Vagina (tissue), 2 donors: ENCODE measurements at regions not wholly inside any gene's neighbourhood (a gene's known extent, or its start where the extent isn't known, plus 50 kb on each side); places are given as distances from the start of the nearest gene placed in this dataset.

Source experiments
- DNase-seq, 2 donors: peaks; one replicate each; pipeline ENCODE4 v3.0.0-alpha.2; 2017; ENCODE audit errors: extremely low spot score in 2 of 2
- H3K27ac ChIP-seq: fragments of 200-600 bp; sonication (generic); one replicate; pipeline ENCODE4 v1.5.1; 2019
- H3K27me3 ChIP-seq: fragments of 200-600 bp; sonication (generic); one replicate; pipeline ENCODE4 v1.5.1; 2019
- H3K36me3 ChIP-seq, 2 donors: fragments of 200-600 bp; sonication (generic); one replicate each; pipeline ENCODE4 v1.5.1; 2017 to 2019
- H3K4me1 ChIP-seq: fragments of 200-600 bp; sonication (generic); one replicate; pipeline ENCODE4 v1.5.1; 2019
- H3K4me3 ChIP-seq, 2 donors: fragments of 200-600 bp; sonication (generic); 1 replicate in 1 of 2; 2 replicates in 1 of 2; pipeline ENCODE4 v1.5.1; 2016 to 2019
- H3K9me3 ChIP-seq: fragments of 200-600 bp; sonication (generic); one replicate; pipeline ENCODE4 v1.5.1; 2019
- POLR2A ChIP-seq, 2 donors: fragments of 450-650 bp; IDR thresholded peaks; one replicate each; pipeline ENCODE4 v1.6.1; 2017; ENCODE audit warnings: antibody characterized with exemption in 2 of 2, mild to moderate bottlenecking in 2 of 2, moderate library complexity in 2 of 2
- POLR2AphosphoS5 ChIP-seq, 2 donors: sonication (generic); formaldehyde crosslinking; IDR thresholded peaks; one replicate each; pipeline ENCODE4 v1.9.0; 2017; ENCODE audit warnings: antibody characterized with exemption in 2 of 2, mild to moderate bottlenecking in 2 of 2, low read depth in 1 of 2; ENCODE audit not compliant: insufficient read depth in 1 of 2
- intact Hi-C: fragments of 100-400 bp; cut with DNase I; formaldehyde crosslinking; loops from one replicate; pipeline ENCODE4 v1.15.1; 2023
- TF ChIP-seq, protein P1 (sequence below), 3 experiments: fragments of 450-650 bp in 2 of 3; fragments of 200-600 bp in 1 of 3; sonication (generic) in 1 of 3; IDR thresholded peaks; one replicate each; pipeline ENCODE4 v1.5.1; 2017 to 2019; ENCODE audit warnings: antibody characterized with exemption in 3 of 3, mild to moderate bottlenecking in 2 of 3, moderate library complexity in 2 of 3

DNA sequence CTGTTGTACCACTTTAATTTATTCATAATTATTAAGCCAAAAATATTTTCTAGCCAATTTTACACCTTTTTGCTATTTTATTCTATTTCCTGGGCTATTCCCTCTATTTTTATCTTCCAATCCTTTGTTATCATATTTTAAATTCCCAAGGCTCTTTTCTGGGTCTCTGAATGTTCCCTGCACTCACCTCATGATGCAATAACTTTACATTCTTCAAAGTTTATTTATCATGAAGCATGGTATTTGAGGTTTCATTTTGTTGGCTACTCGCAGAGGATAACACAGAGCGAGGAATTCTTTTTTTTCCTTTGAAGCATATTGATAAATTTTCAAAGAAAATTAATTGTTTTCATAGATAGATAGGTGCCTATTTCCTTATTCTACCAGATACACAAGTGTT is 489.8 kb upstream of the TMPRSS15 start:
- intact Hi-C loops, result no loop called here
- TF ChIP-seq POLR2A (IDR thresholded peaks at IDR 0.05) (no peak), POLR2AphosphoS5 (IDR thresholded peaks at IDR 0.05; ENCODE audit: insufficient read depth in 1 of 2, low read depth in 1 of 2) (no peak)
- TF ChIP-seq, protein P1, sequence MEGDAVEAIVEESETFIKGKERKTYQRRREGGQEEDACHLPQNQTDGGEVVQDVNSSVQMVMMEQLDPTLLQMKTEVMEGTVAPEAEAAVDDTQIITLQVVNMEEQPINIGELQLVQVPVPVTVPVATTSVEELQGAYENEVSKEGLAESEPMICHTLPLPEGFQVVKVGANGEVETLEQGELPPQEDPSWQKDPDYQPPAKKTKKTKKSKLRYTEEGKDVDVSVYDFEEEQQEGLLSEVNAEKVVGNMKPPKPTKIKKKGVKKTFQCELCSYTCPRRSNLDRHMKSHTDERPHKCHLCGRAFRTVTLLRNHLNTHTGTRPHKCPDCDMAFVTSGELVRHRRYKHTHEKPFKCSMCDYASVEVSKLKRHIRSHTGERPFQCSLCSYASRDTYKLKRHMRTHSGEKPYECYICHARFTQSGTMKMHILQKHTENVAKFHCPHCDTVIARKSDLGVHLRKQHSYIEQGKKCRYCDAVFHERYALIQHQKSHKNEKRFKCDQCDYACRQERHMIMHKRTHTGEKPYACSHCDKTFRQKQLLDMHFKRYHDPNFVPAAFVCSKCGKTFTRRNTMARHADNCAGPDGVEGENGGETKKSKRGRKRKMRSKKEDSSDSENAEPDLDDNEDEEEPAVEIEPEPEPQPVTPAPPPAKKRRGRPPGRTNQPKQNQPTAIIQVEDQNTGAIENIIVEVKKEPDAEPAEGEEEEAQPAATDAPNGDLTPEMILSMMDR (IDR thresholded peaks at IDR 0.05), result no peak
- H3K27ac ChIP-seq, result no peak overlapping the region

DNA sequence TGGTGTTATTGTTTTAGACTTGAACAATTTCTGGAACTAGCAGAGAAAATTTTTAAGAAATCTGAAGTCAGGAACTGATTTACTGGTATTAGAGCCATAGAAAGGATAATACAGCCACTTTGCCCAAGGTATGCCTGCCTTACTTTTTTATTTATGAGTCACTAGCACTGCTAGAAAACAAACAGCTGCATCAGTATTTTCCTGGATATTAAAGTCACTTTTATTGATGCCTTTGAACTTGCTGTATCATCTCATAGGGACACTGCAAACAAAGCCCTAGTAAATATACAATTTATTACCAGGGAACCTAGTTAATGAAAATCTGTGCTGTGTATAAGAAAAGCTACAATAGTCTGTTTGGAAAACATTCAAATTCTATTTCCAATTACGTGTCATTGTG is 490.8 kb upstream of the TMPRSS15 start:
- no peaks in the 10 kb centered on the region for H3K4me1 ChIP-seq
- DNase-seq, result no peak
- H3K36me3 ChIP-seq, result no peaks in the 10 kb centered on the region
- TF ChIP-seq POLR2AphosphoS5 (IDR thresholded peaks at IDR 0.05; ENCODE audit: insufficient read depth in 1 of 2, low read depth in 1 of 2) (no peak), POLR2A (IDR thresholded peaks at IDR 0.05) (no peak)
- TF ChIP-seq, protein P1 (IDR thresholded peaks at IDR 0.05), result no peak
- intact Hi-C loops, result no loop called here
- no peak overlapping the region for H3K27ac ChIP-seq
- H3K9me3 ChIP-seq, result no peaks in the 10 kb centered on the region
- H3K27me3 ChIP-seq, result no peaks in the 10 kb centered on the region
- no peak overlapping the region for H3K4me3 ChIP-seq

More for the DNA sequence above, 489.8 kb upstream of the TMPRSS15 start:
- Histone ChIP-seq H3K9me3 (no peaks in the 10 kb centered on the region), H3K4me3 (no peak overlapping the region), H3K27me3 (no peaks in the 10 kb centered on the region), H3K36me3 (no peaks in the 10 kb centered on the region), H3K4me1 (no peaks in the 10 kb centered on the region)
- DNase-seq, result no peak

DNA sequence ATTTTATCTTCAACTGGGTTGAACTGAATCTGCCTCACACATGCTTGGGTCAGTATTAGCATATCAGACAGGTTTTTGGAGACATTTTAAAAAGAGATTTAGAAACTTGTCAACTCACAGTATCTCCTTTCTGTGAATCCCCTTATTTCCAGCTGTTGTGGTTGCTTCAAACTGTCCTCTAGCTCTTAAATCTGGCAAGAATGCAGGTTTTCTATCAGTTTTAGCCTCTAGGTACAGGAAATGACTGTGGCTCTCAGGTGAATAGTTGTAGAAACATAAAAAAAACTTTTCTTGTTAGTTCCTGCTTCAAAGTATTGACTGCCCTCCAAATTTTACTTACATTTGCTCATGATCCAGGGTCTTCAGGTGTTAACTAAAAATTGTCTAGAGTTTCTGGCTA is 495.7 kb upstream of the TMPRSS15 start:
- H3K27me3 ChIP-seq, result no peaks in the 10 kb centered on the region
- TF ChIP-seq, protein P1 (IDR thresholded peaks at IDR 0.05), result no peak
- TF ChIP-seq POLR2A (IDR thresholded peaks at IDR 0.05) (no peak), POLR2AphosphoS5 (IDR thresholded peaks at IDR 0.05; ENCODE audit: insufficient read depth in 1 of 2, low read depth in 1 of 2) (no peak)
- intact Hi-C loops, result no loop called here

DNA sequence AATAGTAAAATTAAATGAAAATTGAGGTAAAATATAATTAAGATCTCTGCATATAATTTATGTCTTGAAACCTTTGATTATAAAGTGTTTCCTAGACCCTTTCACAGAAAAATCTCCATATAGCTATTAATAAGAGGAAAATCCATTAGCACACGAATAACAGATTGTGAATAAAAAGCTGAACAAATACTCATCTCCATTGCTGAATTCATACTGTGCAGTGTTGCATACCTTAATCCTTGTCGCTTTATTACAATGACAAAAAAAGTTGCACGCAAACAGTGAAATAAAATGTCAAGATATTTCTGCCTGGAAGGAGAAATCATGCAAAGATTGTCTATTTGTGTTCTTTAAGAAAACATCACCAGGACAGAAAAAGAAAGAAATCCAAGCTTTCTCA is 499.1 kb upstream of the TMPRSS15 start:
- Histone ChIP-seq H3K27me3 (no peaks in the 10 kb centered on the region), H3K4me1 (no peaks in the 10 kb centered on the region), H3K27ac (no peak overlapping the region), H3K4me3 (no peak overlapping the region), H3K9me3 (no peaks in the 10 kb centered on the region), H3K36me3 (no peaks in the 10 kb centered on the region)
- intact Hi-C loops, result no loop called here
- TF ChIP-seq POLR2A (IDR thresholded peaks at IDR 0.05) (no peak), POLR2AphosphoS5 (IDR thresholded peaks at IDR 0.05; ENCODE audit: insufficient read depth in 1 of 2, low read depth in 1 of 2) (no peak)
- TF ChIP-seq, protein P1 (IDR thresholded peaks at IDR 0.05), result no peak
- DNase-seq, result no peak

More for the DNA sequence above, 495.7 kb upstream of the TMPRSS15 start:
- Histone ChIP-seq H3K9me3 (no peaks in the 10 kb centered on the region), H3K4me1 (no peaks in the 10 kb centered on the region), H3K36me3 (no peaks in the 10 kb centered on the region), H3K4me3 (no peak overlapping the region), H3K27ac (no peak overlapping the region)
- no peak for DNase-seq

DNA sequence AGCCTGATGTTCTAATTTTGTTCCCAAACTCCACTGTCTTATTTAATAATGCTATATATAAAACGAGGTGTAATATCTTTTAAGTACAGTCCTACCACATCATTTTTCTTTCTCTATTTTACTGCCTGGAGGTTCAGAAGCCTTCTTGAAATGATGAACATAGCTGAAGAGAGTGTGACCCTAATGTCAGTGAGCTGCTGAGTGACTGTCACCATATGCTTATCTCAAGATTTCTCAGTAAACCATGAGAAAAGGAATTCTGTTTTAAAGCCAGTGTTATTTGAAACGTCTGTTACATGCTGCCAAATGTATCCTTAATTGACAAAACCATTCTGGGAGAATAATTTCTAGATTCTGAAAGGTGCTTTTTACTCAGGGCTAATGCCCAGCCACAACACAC is 503.5 kb upstream of the TMPRSS15 start:
- no peaks in the 10 kb centered on the region for H3K9me3 ChIP-seq
- DNase-seq, result no peak
- intact Hi-C loops, result no loop called here
- no peak overlapping the region for H3K4me3 ChIP-seq
- no peak overlapping the region for H3K27ac ChIP-seq
- TF ChIP-seq POLR2AphosphoS5 (IDR thresholded peaks at IDR 0.05; ENCODE audit: insufficient read depth in 1 of 2, low read depth in 1 of 2), result no peak
- TF ChIP-seq, protein P1 (IDR thresholded peaks at IDR 0.05), result no peak
- TF ChIP-seq POLR2A (IDR thresholded peaks at IDR 0.05), result no peak
- no peaks in the 10 kb centered on the region for H3K36me3 ChIP-seq
- no peaks in the 10 kb centered on the region for H3K27me3 ChIP-seq
- H3K4me1 ChIP-seq, result no peaks in the 10 kb centered on the region
